Caco-2 (cell line): ENCODE measurements at regions not wholly inside any gene's neighbourhood (a gene's known extent, or its start where the extent isn't known, plus 50 kb on each side); places are given as distances from the start of the nearest gene placed in this dataset.
"Not testable (repeated sequence)": the region's sequence is repeated elsewhere in the genome, so short reads cannot be mapped to it uniquely, and the experiment has no call there.

Experiments used
- BruUV-seq: library from RNA; stranded (reverse); fragments of 400-500 nt; replicated peaks from 2 replicates; lab custom pipeline; 2021; lab: Mats Ljungman, UMichigan
- CTCF ChIA-PET: fragments of 300-600 bp; sonication (Branson Sonifier 250); formaldehyde crosslinking; loops from one replicate; lab custom pipeline; 2022; ENCODE audit warnings: antibody characterized with exemption; lab: Charles Lee
- POLR2A ChIA-PET: fragments of 300-600 bp; sonication (Branson Sonifier 250); formaldehyde crosslinking; loops from one replicate; lab custom pipeline; 2022; ENCODE audit warnings: antibody characterized with exemption; lab: Charles Lee
- DNase-seq, 2 experiments: peaks; one replicate each; pipeline versions ENCODE4 v3.0.0 to v3.0.0-alpha.2; 2020 to 2022
- H3K27me3 ChIP-seq: replicated peaks from 2 replicates; pipeline ENCODE4 v1.6.0; 2011; ENCODE audit warnings: low read length; ENCODE audit not compliant: control insufficient read depth, insufficient read depth
- H3K36me3 ChIP-seq: 2 replicates; pipeline ENCODE4 v1.5.1; 2011; ENCODE audit warnings: low read length; ENCODE audit not compliant: control insufficient read depth, insufficient read depth
- H3K4me1 ChIP-seq: fragments of 250-450 bp; sonication (Bioruptor Pico); 2 replicates; pipeline ENCODE4 v1.5.1; 2020; ENCODE audit warnings: mild to moderate bottlenecking
- H3K4me3 ChIP-seq: 2 replicates; pipeline ENCODE4 v1.5.1; 2011; ENCODE audit warnings: low read depth, mild to moderate bottlenecking, control low read depth, low read length
- H3K9me3 ChIP-seq: fragments of 250-450 bp; sonication (Bioruptor Pico); 2 replicates; pipeline ENCODE4 v1.5.1; 2020; ENCODE audit warnings: mild to moderate bottlenecking, moderate library complexity
- H3K27ac Mint-ChIP-seq: one replicate; pipeline ENCODE4 v1.8.0; 2022; ENCODE audit warnings: mixed read lengths; ENCODE audit not compliant: unreplicated experiment
- H3K27me3 Mint-ChIP-seq: one replicate; pipeline ENCODE4 v1.8.0; 2022; ENCODE audit warnings: mixed read lengths; ENCODE audit not compliant: insufficient read depth, unreplicated experiment
- H3K36me3 Mint-ChIP-seq: one replicate; pipeline ENCODE4 v1.8.0; 2022; ENCODE audit warnings: mild to moderate bottlenecking, mixed read lengths; ENCODE audit not compliant: insufficient read depth, unreplicated experiment
- H3K4me1 Mint-ChIP-seq: one replicate; pipeline ENCODE4 v1.8.0; 2022; ENCODE audit warnings: low read depth, mixed read lengths; ENCODE audit not compliant: unreplicated experiment
- H3K4me3 Mint-ChIP-seq: one replicate; pipeline ENCODE4 v1.8.0; 2022; ENCODE audit warnings: mild to moderate bottlenecking, moderate library complexity, mixed read lengths; ENCODE audit not compliant: unreplicated experiment
- H3K9me3 Mint-ChIP-seq: one replicate; pipeline ENCODE4 v1.8.0; 2022; ENCODE audit warnings: mixed read lengths; ENCODE audit not compliant: unreplicated experiment
- intact Hi-C: fragments of 100-400 bp; cut with micrococcal nuclease; formaldehyde crosslinking; loops from one replicate; pipeline ENCODE4 v1.10.0; 2022; ENCODE audit not compliant: unreplicated experiment
- TF ChIP-seq, protein P1 (sequence below), 2 experiments: fragments of 200-600 bp in 1 of 2; IDR thresholded peaks; 1 replicate in 1 of 2; 2 replicates in 1 of 2; pipeline versions ENCODE4 v1.5.1 to v1.8.0; 2011 to 2022; ENCODE audit warnings: antibody characterized with exemption in 1 of 2, control low read depth in 1 of 2, inconsistent platforms in 1 of 2, low read depth in 1 of 2, low read length in 1 of 2, mild to moderate bottlenecking in 1 of 2, moderate library complexity in 1 of 2; ENCODE audit not compliant: insufficient read depth in 1 of 2, severe bottlenecking in 1 of 2, unreplicated experiment in 1 of 2

DNA sequence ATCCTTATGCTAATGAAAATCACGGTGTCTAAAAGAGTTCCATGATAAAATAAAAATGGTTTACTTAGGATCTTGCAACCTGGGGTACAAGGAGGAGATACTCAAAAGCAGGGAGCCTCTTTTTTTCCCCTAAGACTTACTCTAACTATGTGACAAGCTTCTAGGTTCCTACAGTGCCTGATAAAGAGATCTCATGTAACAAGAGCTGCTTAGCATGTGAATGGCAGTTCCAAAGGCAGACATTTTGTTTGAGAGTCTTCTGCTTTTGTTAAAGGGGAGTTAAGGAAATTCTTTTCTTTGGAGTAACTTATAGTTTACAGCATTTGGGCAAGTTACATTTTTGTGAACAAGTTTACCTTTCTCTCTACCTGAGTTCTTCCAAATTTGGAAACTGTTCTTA lies 945.8 kb upstream of the ADGRB3 start:
- H3K27ac Mint-ChIP-seq = no peak overlapping the region
- TF ChIP-seq, protein P1, sequence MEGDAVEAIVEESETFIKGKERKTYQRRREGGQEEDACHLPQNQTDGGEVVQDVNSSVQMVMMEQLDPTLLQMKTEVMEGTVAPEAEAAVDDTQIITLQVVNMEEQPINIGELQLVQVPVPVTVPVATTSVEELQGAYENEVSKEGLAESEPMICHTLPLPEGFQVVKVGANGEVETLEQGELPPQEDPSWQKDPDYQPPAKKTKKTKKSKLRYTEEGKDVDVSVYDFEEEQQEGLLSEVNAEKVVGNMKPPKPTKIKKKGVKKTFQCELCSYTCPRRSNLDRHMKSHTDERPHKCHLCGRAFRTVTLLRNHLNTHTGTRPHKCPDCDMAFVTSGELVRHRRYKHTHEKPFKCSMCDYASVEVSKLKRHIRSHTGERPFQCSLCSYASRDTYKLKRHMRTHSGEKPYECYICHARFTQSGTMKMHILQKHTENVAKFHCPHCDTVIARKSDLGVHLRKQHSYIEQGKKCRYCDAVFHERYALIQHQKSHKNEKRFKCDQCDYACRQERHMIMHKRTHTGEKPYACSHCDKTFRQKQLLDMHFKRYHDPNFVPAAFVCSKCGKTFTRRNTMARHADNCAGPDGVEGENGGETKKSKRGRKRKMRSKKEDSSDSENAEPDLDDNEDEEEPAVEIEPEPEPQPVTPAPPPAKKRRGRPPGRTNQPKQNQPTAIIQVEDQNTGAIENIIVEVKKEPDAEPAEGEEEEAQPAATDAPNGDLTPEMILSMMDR (IDR thresholded peaks at IDR 0.05; ENCODE audit: insufficient read depth in 1 of 2, low read depth in 1 of 2, low read length in 1 of 2, severe bottlenecking in 1 of 2, unreplicated experiment in 1 of 2) = no peak
- intact Hi-C loops = no loop called here
- DNase-seq = no peak
- H3K4me3 ChIP-seq = no peak overlapping the region
- H3K4me3 Mint-ChIP-seq = no peak overlapping the region
- BruUV-seq = no TSS peak
- H3K27me3 ChIP-seq = no peaks in the 10 kb centered on the region
- ChIA-PET CTCF (no interaction called here), POLR2A (no interaction called here)
- no peaks in the 10 kb centered on the region for H3K9me3 ChIP-seq
- H3K27me3 Mint-ChIP-seq = no peaks in the 10 kb centered on the region
- no peaks in the 10 kb centered on the region for H3K9me3 Mint-ChIP-seq
- no peaks in the 10 kb centered on the region for H3K36me3 Mint-ChIP-seq
- no peaks in the 10 kb centered on the region for H3K4me1 Mint-ChIP-seq
- no peaks in the 10 kb centered on the region for H3K4me1 ChIP-seq
- no peaks in the 10 kb centered on the region for H3K36me3 ChIP-seq

DNA sequence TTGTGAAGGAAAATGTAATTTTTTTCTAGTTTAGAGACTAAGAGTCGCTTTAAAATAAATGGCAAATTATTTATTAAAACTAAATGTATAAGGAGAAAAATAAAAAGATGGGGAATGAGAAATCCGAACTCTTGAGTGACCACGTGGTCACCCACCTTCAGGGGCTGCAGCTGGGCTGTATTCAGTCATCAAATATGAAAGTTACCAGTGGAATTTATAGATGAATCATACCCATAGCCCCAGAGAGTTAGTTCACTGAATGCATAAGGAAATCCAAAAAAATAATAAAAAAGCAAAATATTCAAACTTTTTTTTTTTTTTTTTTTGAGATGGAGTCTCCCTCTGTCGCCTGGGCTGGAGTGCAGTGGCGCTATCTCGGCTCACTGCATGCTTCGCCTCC lies 947.7 kb upstream of the ADGRB3 start:
- Mint-ChIP-seq H3K4me3 (no peak overlapping the region), H3K27ac (no peak overlapping the region), H3K27me3 (no peaks in the 10 kb centered on the region), H3K36me3 (no peaks in the 10 kb centered on the region), H3K9me3 (no peaks in the 10 kb centered on the region), H3K4me1 (no peaks in the 10 kb centered on the region)
- DNase-seq = no peak
- TF ChIP-seq, protein P1 (IDR thresholded peaks at IDR 0.05; ENCODE audit: insufficient read depth in 1 of 2, low read depth in 1 of 2, low read length in 1 of 2, severe bottlenecking in 1 of 2, unreplicated experiment in 1 of 2) = no peak
- POLR2A ChIA-PET = no interaction called here
- no peak overlapping the region for H3K4me3 ChIP-seq
- no peaks in the 10 kb centered on the region for H3K36me3 ChIP-seq
- no peaks in the 10 kb centered on the region for H3K27me3 ChIP-seq
- H3K4me1 ChIP-seq = no peaks in the 10 kb centered on the region
- CTCF ChIA-PET = no interaction called here
- intact Hi-C loops = no loop called here
- BruUV-seq = no TSS peak
- H3K9me3 ChIP-seq = no peaks in the 10 kb centered on the region

GRCh38 chr6:67686225-67686624 lies 948.9 kb upstream of the ADGRB3 start:
- H3K4me3 ChIP-seq, H3K27me3 Mint-ChIP-seq, H3K27ac Mint-ChIP-seq, H3K9me3 ChIP-seq, DNase-seq, H3K9me3 Mint-ChIP-seq, H3K36me3 Mint-ChIP-seq, H3K4me1 ChIP-seq, intact Hi-C loops, POLR2A ChIA-PET, CTCF ChIA-PET, H3K27me3 ChIP-seq, H3K4me1 Mint-ChIP-seq, H3K4me3 Mint-ChIP-seq, H3K36me3 ChIP-seq, BruUV-seq: not testable (repeated sequence)

- TF ChIP-seq, protein P1 (IDR thresholded peaks at IDR 0.05; ENCODE audit: insufficient read depth in 1 of 2, low read depth in 1 of 2, low read length in 1 of 2, severe bottlenecking in 1 of 2, unreplicated experiment in 1 of 2) = no peak
- no TSS peak for BruUV-seq
- Histone ChIP-seq H3K4me1 (no peaks in the 10 kb centered on the region), H3K27me3 (no peaks in the 10 kb centered on the region), H3K36me3 (no peaks in the 10 kb centered on the region), H3K9me3 (no peaks in the 10 kb centered on the region), H3K4me3 (no peak overlapping the region)
- Mint-ChIP-seq H3K27me3 (no peaks in the 10 kb centered on the region), H3K4me3 (no peak overlapping the region), H3K27ac (no peak overlapping the region), H3K9me3 (no peaks in the 10 kb centered on the region), H3K4me1 (no peaks in the 10 kb centered on the region), H3K36me3 (no peaks in the 10 kb centered on the region)
- ChIA-PET POLR2A (no interaction called here), CTCF (no interaction called here)
- intact Hi-C loops = no loop called here
- DNase-seq = no peak
Measured at GRCh38 chr6:67683960-67684359, 951.1 kb upstream of the ADGRB3 start.
